ENCODE measurements at regions not wholly inside any gene's neighbourhood (a gene's known extent, or its start where the extent isn't known, plus 50 kb on each side); places are given as distances from the start of the nearest gene placed in this dataset.
A peak's percentile ranks its signal among the peaks of the same experiment; 100 is the strongest.

DNA sequence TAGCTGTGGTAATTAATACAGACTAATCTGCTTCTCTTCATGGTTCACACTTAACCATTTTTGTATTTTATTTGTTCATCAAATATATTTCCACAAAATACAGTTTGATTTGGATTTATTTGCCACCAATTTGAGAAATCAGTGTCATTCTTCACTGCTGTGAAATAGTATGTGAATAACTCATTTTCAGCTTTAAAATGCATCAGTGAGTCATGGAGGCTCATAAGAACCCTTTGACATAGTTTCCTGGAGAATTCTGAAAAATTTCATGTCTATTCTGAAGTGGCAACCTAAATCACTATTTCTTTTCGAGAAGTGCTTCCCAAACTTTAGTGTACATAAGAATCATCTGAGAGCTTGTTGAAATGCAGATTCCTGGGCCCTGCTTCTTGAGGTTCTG lies 1026.7 kb upstream of the ACVR2A start:
- no peak for TF ChIP-seq EZH2 (IDR thresholded peaks at IDR 0.05; ENCODE audit: low read length, missing control alignments)
- TF ChIP-seq, protein P1, sequence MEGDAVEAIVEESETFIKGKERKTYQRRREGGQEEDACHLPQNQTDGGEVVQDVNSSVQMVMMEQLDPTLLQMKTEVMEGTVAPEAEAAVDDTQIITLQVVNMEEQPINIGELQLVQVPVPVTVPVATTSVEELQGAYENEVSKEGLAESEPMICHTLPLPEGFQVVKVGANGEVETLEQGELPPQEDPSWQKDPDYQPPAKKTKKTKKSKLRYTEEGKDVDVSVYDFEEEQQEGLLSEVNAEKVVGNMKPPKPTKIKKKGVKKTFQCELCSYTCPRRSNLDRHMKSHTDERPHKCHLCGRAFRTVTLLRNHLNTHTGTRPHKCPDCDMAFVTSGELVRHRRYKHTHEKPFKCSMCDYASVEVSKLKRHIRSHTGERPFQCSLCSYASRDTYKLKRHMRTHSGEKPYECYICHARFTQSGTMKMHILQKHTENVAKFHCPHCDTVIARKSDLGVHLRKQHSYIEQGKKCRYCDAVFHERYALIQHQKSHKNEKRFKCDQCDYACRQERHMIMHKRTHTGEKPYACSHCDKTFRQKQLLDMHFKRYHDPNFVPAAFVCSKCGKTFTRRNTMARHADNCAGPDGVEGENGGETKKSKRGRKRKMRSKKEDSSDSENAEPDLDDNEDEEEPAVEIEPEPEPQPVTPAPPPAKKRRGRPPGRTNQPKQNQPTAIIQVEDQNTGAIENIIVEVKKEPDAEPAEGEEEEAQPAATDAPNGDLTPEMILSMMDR (conservative IDR thresholded peaks at IDR 0.05 in 1 of 2, IDR thresholded peaks at IDR 0.05 in 1 of 2; ENCODE audit: low read depth in 1 of 2, low read length in 2 of 2), result no peak
- no peak overlapping the region for H3K4me3 ChIP-seq (replicated peaks in 1 of 4; ENCODE audit: control extremely low read depth in 1 of 4, insufficient read depth in 1 of 4, low read depth in 3 of 4, low read length in 4 of 4)
- peak; percentile 53 to 61 for DNase-seq (ENCODE audit: low read depth in 2 of 2)
- no peak overlapping the region for H3K27ac ChIP-seq (ENCODE audit: insufficient read depth, low read length)
- H3K9me3 ChIP-seq (ENCODE audit: control insufficient read depth, insufficient read depth, low read depth, low read length), result no peaks in the 10 kb centered on the region
- H3K27me3 ChIP-seq (ENCODE audit: control insufficient read depth, insufficient read depth, low read length), result no peaks in the 10 kb centered on the region
- H3K36me3 ChIP-seq (ENCODE audit: control insufficient read depth, insufficient read depth, low read length), result no peaks in the 10 kb centered on the region
- H3K79me2 ChIP-seq (ENCODE audit: control insufficient read depth, insufficient read depth, low read length), result no peaks in the 10 kb centered on the region
- no peak overlapping the region for H3K4me2 ChIP-seq (ENCODE audit: extremely low read depth, insufficient read depth, low read length)
- no peak overlapping the region for H3K9ac ChIP-seq (ENCODE audit: insufficient read depth, low read length)
- no peaks in the 10 kb centered on the region for H3K4me1 ChIP-seq (ENCODE audit: control insufficient read depth, extremely low read depth, insufficient read depth, low read length)
- no peak overlapping the region for H2AFZ ChIP-seq (ENCODE audit: low read length)
- H4K20me1 ChIP-seq (ENCODE audit: control insufficient read depth, extremely low read depth, insufficient read depth, low read length), result no peaks in the 10 kb centered on the region

DNA sequence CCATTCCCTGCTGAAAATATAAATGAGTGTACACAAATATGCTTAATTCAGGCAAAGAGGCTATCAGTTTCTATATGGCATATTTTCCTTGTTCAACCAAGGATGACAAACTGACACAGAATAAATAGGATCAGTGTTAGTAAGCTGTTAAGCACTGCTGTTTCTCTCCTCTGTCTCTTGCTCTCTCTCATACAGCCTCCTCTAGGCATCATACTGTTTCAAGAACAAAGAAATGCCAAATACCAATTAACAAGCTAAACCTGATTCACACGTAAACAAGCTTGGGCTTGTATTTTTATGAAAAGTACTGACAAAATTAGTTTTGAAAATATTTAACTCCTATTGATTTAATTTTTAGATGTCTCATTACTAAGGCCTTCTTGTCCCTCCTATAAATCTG lies 1027.2 kb upstream of the ACVR2A start:
- Histone ChIP-seq H3K79me2 (ENCODE audit: control insufficient read depth, insufficient read depth, low read length) (no peaks in the 10 kb centered on the region), H3K27me3 (ENCODE audit: control insufficient read depth, insufficient read depth, low read length) (no peaks in the 10 kb centered on the region), H3K9me3 (ENCODE audit: control insufficient read depth, insufficient read depth, low read depth, low read length) (no peaks in the 10 kb centered on the region), H3K27ac (ENCODE audit: insufficient read depth, low read length) (no peak overlapping the region), H2AFZ (ENCODE audit: low read length) (no peak overlapping the region), H3K4me2 (ENCODE audit: extremely low read depth, insufficient read depth, low read length) (no peak overlapping the region), H4K20me1 (ENCODE audit: control insufficient read depth, extremely low read depth, insufficient read depth, low read length) (no peaks in the 10 kb centered on the region), H3K4me3 (replicated peaks in 1 of 4; ENCODE audit: control extremely low read depth in 1 of 4, insufficient read depth in 1 of 4, low read depth in 3 of 4, low read length in 4 of 4) (no peak overlapping the region), H3K4me1 (ENCODE audit: control insufficient read depth, extremely low read depth, insufficient read depth, low read length) (no peaks in the 10 kb centered on the region), H3K9ac (ENCODE audit: insufficient read depth, low read length) (no peak overlapping the region), H3K36me3 (ENCODE audit: control insufficient read depth, insufficient read depth, low read length) (no peaks in the 10 kb centered on the region)
- peak in 1 of 2 donors; percentile 12 for DNase-seq (ENCODE audit: low read depth in 2 of 2)
- TF ChIP-seq, protein P1 (conservative IDR thresholded peaks at IDR 0.05 in 1 of 2, IDR thresholded peaks at IDR 0.05 in 1 of 2; ENCODE audit: low read depth in 1 of 2, low read length in 2 of 2), result no peak
- TF ChIP-seq EZH2 (IDR thresholded peaks at IDR 0.05; ENCODE audit: low read length, missing control alignments), result no peak

DNA sequence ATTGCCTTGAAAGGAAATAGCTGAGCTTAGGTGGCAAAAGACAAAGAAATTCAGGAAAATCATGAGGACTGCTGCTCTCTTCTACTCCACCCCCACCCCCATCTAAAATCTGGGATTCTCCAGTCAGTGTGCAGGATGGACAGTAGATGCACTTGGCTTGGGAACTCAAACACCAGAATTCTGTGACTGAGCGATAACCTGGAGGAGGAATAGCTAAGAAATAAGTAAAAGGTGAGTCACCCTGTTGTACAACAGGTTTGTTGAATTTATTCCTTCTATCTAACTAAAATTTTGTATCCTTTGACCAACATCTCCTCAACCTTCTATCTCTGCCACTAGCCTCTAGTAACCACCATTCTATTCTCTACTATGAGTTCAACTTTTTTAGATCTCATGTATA lies 1029.9 kb upstream of the ACVR2A start:
- peak in 1 of 2 donors; percentile 15 for DNase-seq (ENCODE audit: low read depth in 2 of 2)
- no peaks in the 10 kb centered on the region for H3K4me1 ChIP-seq (ENCODE audit: control insufficient read depth, extremely low read depth, insufficient read depth, low read length)

More for the DNA sequence above, 1029.9 kb upstream of the ACVR2A start:
- H4K20me1 ChIP-seq (ENCODE audit: control insufficient read depth, extremely low read depth, insufficient read depth, low read length), result no peaks in the 10 kb centered on the region
- H3K27ac ChIP-seq (ENCODE audit: insufficient read depth, low read length), result no peak overlapping the region
- no peak overlapping the region for H3K9ac ChIP-seq (ENCODE audit: insufficient read depth, low read length)
- H3K4me3 ChIP-seq (replicated peaks in 1 of 4; ENCODE audit: control extremely low read depth in 1 of 4, insufficient read depth in 1 of 4, low read depth in 3 of 4, low read length in 4 of 4), result no peak overlapping the region
- H3K79me2 ChIP-seq (ENCODE audit: control insufficient read depth, insufficient read depth, low read length), result no peaks in the 10 kb centered on the region
- no peaks in the 10 kb centered on the region for H3K9me3 ChIP-seq (ENCODE audit: control insufficient read depth, insufficient read depth, low read depth, low read length)
- H3K27me3 ChIP-seq (ENCODE audit: control insufficient read depth, insufficient read depth, low read length), result no peaks in the 10 kb centered on the region
- TF ChIP-seq EZH2 (IDR thresholded peaks at IDR 0.05; ENCODE audit: low read length, missing control alignments), result no peak
- TF ChIP-seq, protein P1 (conservative IDR thresholded peaks at IDR 0.05 in 1 of 2, IDR thresholded peaks at IDR 0.05 in 1 of 2; ENCODE audit: low read depth in 1 of 2, low read length in 2 of 2), result no peak
- no peak overlapping the region for H2AFZ ChIP-seq (ENCODE audit: low read length)
- no peaks in the 10 kb centered on the region for H3K36me3 ChIP-seq (ENCODE audit: control insufficient read depth, insufficient read depth, low read length)
- no peak overlapping the region for H3K4me2 ChIP-seq (ENCODE audit: extremely low read depth, insufficient read depth, low read length)

Data from fibroblast of lung (primary cell).